Mesenchymal stem cell (in vitro differentiated cells and primary cell): ENCODE measurements at regions not wholly inside any gene's neighbourhood (a gene's known extent, or its start where the extent isn't known, plus 50 kb on each side); places are given as distances from the start of the nearest gene placed in this dataset.

Source experiments
- DNase-seq: peaks from one replicate; pipeline ENCODE4 v3.0.0-alpha.2; 2013
- H2AFZ ChIP-seq: one replicate; pipeline ENCODE4 v1.6.1; 2013; ENCODE audit warnings: low read depth, mild to moderate bottlenecking, control low read depth, inconsistent platforms, low read length, moderate library complexity
- H2AK5ac ChIP-seq: 2 replicates; pipeline ENCODE4 v1.6.1; 2013; ENCODE audit warnings: low read length, moderate library complexity, mild to moderate bottlenecking, inconsistent platforms; ENCODE audit not compliant: severe bottlenecking
- H2BK120ac ChIP-seq: one replicate; pipeline ENCODE4 v1.6.1; 2013; ENCODE audit warnings: low read depth, mild to moderate bottlenecking, inconsistent platforms, low read length, moderate library complexity
- H2BK12ac ChIP-seq, 2 experiments: one replicate each; pipeline ENCODE4 v1.6.1; 2013; ENCODE audit warnings: inconsistent platforms in 2 of 2, low read length in 2 of 2, mild to moderate bottlenecking in 2 of 2, moderate library complexity in 2 of 2, control low read depth in 1 of 2
- H2BK15ac ChIP-seq: one replicate; pipeline ENCODE4 v1.6.1; 2013; ENCODE audit warnings: mild to moderate bottlenecking, low read depth, inconsistent platforms; ENCODE audit not compliant: poor library complexity, severe bottlenecking
- H2BK5ac ChIP-seq: 2 replicates; pipeline ENCODE4 v1.6.1; 2013; ENCODE audit warnings: low read depth, mild to moderate bottlenecking, low read length, control low read depth, inconsistent platforms; ENCODE audit not compliant: poor library complexity, severe bottlenecking
- H3K14ac ChIP-seq, 2 experiments: one replicate each; pipeline ENCODE4 v1.6.1; 2013; ENCODE audit warnings: inconsistent platforms in 2 of 2, low read length in 2 of 2, control low read depth in 1 of 2, mild to moderate bottlenecking in 1 of 2, moderate library complexity in 1 of 2
- H3K18ac ChIP-seq, 2 experiments: one replicate each; pipeline ENCODE4 v1.6.1; 2013; ENCODE audit warnings: inconsistent platforms in 2 of 2, low read length in 2 of 2, control low read depth in 1 of 2, low read depth in 1 of 2, mild to moderate bottlenecking in 1 of 2
- H3K23ac ChIP-seq, 2 experiments: one replicate each; pipeline ENCODE4 v1.6.1; 2013; ENCODE audit warnings: inconsistent platforms in 2 of 2, low read length in 2 of 2, mild to moderate bottlenecking in 2 of 2, moderate library complexity in 2 of 2, control low read depth in 1 of 2
- H3K27ac ChIP-seq: 2 replicates; pipeline ENCODE4 v1.5.1; 2013; ENCODE audit warnings: mild to moderate bottlenecking, moderate library complexity, low read length, control low read depth, inconsistent platforms; ENCODE audit not compliant: poor library complexity, severe bottlenecking
- H3K27me3 ChIP-seq, 2 experiments: 2 replicates each; pipeline versions ENCODE4 v1.6.1 to v1.7.0; 2013; ENCODE audit warnings: low read length in 2 of 2, mild to moderate bottlenecking in 2 of 2, moderate library complexity in 2 of 2, control low read depth in 1 of 2, inconsistent platforms in 1 of 2; ENCODE audit not compliant: control insufficient read depth in 1 of 2, insufficient read depth in 1 of 2
- H3K36me3 ChIP-seq, 2 experiments: 2 replicates each; pipeline versions ENCODE4 v1.6.1 to v1.7.0; 2013; ENCODE audit warnings: low read length in 2 of 2, control low read depth in 1 of 2, inconsistent platforms in 1 of 2, low read depth in 1 of 2, mild to moderate bottlenecking in 1 of 2; ENCODE audit not compliant: insufficient read depth in 2 of 2, control insufficient read depth in 1 of 2
- H3K4ac ChIP-seq, 2 experiments: one replicate each; pipeline ENCODE4 v1.6.1; 2013; ENCODE audit warnings: inconsistent platforms in 2 of 2, low read length in 2 of 2, mild to moderate bottlenecking in 2 of 2, moderate library complexity in 2 of 2, control low read depth in 1 of 2, low read depth in 1 of 2
- H3K4me1 ChIP-seq: 2 replicates; pipeline ENCODE4 v1.6.1; 2013; ENCODE audit warnings: low read depth, low read length, control low read depth; ENCODE audit not compliant: control insufficient read depth, insufficient read depth
- H3K4me2 ChIP-seq: 2 replicates; pipeline ENCODE4 v1.6.1; 2013; ENCODE audit warnings: low read length, mild to moderate bottlenecking, inconsistent platforms; ENCODE audit not compliant: poor library complexity, severe bottlenecking
- H3K4me3 ChIP-seq, 2 experiments: 2 replicates each; pipeline versions ENCODE4 v1.5.1 to v1.7.0; 2013; ENCODE audit warnings: low read length in 2 of 2, mild to moderate bottlenecking in 2 of 2, control low read depth in 1 of 2, low read depth in 1 of 2; ENCODE audit not compliant: insufficient read depth in 1 of 2
- H3K79me1 ChIP-seq: replicated peaks from 2 replicates; pipeline ENCODE4 v1.6.1; 2013; ENCODE audit warnings: mild to moderate bottlenecking, control low read depth, low read length, inconsistent platforms; ENCODE audit not compliant: poor library complexity, severe bottlenecking
- H3K9ac ChIP-seq: 2 replicates; pipeline ENCODE4 v1.7.0; 2013; ENCODE audit warnings: mild to moderate bottlenecking, low read length, moderate library complexity
- H3K9me3 ChIP-seq: 2 replicates; pipeline ENCODE4 v1.7.0; 2013; ENCODE audit warnings: mild to moderate bottlenecking, low read length; ENCODE audit not compliant: control insufficient read depth
- H4K8ac ChIP-seq: one replicate; pipeline ENCODE4 v1.6.1; 2013; ENCODE audit warnings: inconsistent platforms, mild to moderate bottlenecking, low read length, moderate library complexity
- H4K91ac ChIP-seq: one replicate; pipeline ENCODE4 v1.6.1; 2013; ENCODE audit warnings: mild to moderate bottlenecking, low read length, inconsistent platforms
- WGBS: methylation state at CpG from one replicate; pipeline ENCODE4 v1.1.7; 2013; ENCODE audit warnings: mixed read lengths; 5-methylcytosine and 5-hydroxymethylcytosine counted together

DNA sequence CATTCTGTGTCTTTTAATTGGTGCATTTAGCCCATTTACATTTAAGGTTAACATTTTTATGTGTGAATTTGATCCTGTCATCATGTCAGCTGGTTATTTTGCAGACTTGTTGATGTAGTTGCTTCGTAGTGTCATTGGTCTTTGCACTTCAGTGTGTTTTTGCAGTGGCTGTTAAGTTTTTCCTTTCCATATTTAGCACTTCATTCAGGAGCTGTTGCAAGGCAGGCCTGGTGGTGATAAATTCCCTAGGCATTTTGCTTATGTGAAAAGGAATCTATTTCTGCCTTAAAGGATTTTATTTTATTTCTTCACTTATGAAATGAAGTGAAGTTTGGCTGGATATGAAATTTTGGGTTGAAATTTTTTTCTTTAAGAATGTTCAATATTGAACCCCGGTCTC, 70.2 kb upstream of the CD96 start:
- Histone ChIP-seq H3K4me1 (no peaks in the 10 kb centered on the region), H3K79me1 (no peaks in the 10 kb centered on the region), H3K23ac (no peak overlapping the region), H4K8ac (no peak overlapping the region), H3K9me3 (no peaks in the 10 kb centered on the region), H2BK12ac (no peak overlapping the region), H4K91ac (no peak overlapping the region), H3K9ac (no peak overlapping the region), H3K27me3 (no peaks in the 10 kb centered on the region), H2BK120ac (no peak overlapping the region), H3K18ac (no peak overlapping the region), H2AK5ac (no peak overlapping the region), H3K4ac (no peak overlapping the region), H2BK5ac (no peak overlapping the region), H2AFZ (no peak overlapping the region), H2BK15ac (no peak overlapping the region), H3K4me3 (no peak overlapping the region), H3K4me2 (no peak overlapping the region), H3K36me3 (no peaks in the 10 kb centered on the region), H3K27ac (no peak overlapping the region), H3K14ac (no peak overlapping the region)
- DNase-seq, result peak; percentile 13
- 48% methylated on average over 2 of the region's 2 CpGs for WGBS

DNA sequence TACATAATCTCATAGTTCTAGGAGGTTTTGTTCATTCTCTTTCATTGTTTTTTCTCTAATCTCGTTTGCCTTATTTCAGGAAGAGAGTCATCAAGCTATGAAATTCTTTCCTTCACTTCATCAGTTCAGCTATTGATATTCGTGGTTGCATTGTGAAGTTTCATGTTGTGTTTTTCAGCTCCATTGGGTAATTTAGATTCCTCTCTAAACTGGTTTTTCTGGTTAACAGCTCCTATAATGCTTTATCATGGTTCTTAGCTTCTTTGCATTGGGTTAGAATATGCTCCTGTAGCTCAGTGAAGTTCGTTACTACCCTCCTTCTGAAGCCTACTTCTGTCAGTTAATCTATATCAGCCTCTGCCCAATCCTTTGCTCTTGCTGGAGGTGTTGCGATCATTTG, 69.4 kb upstream of the CD96 start:
- H3K9ac ChIP-seq, result no peak overlapping the region
- H3K27me3 ChIP-seq, result no peaks in the 10 kb centered on the region
- H3K4me3 ChIP-seq, result no peak overlapping the region
- H4K91ac ChIP-seq, result no peak overlapping the region
- no peaks in the 10 kb centered on the region for H3K36me3 ChIP-seq
- no peak overlapping the region for H3K27ac ChIP-seq
- no peak for DNase-seq
- H3K18ac ChIP-seq, result no peak overlapping the region
- H2BK120ac ChIP-seq, result no peak overlapping the region
- no peak overlapping the region for H3K14ac ChIP-seq
- no peak overlapping the region for H4K8ac ChIP-seq
- H3K9me3 ChIP-seq, result no peaks in the 10 kb centered on the region
- H2BK5ac ChIP-seq, result no peak overlapping the region
- no peak overlapping the region for H2AFZ ChIP-seq
- H2AK5ac ChIP-seq, result no peak overlapping the region
- no peak overlapping the region for H2BK15ac ChIP-seq
- 100% methylated on average over 1 of the region's 4 CpGs for WGBS
- H3K4me1 ChIP-seq, result no peaks in the 10 kb centered on the region
- no peaks in the 10 kb centered on the region for H3K79me1 ChIP-seq
- no peak overlapping the region for H2BK12ac ChIP-seq
- no peak overlapping the region for H3K4me2 ChIP-seq
- H3K4ac ChIP-seq, result no peak overlapping the region
- H3K23ac ChIP-seq, result no peak overlapping the region

- Histone ChIP-seq H2BK15ac (no peak overlapping the region), H3K9me3 (no peaks in the 10 kb centered on the region), H3K27me3 (no peaks in the 10 kb centered on the region), H3K4ac (no peak overlapping the region), H4K91ac (no peak overlapping the region), H2AFZ (no peak overlapping the region), H3K4me3 (no peak overlapping the region), H3K9ac (no peak overlapping the region), H2BK12ac (no peak overlapping the region), H3K27ac (no peak overlapping the region), H2BK5ac (no peak overlapping the region), H3K36me3 (no peaks in the 10 kb centered on the region), H3K79me1 (no peaks in the 10 kb centered on the region), H3K4me1 (no peaks in the 10 kb centered on the region), H2AK5ac (no peak overlapping the region), H4K8ac (no peak overlapping the region), H3K4me2 (no peak overlapping the region), H3K23ac (no peak overlapping the region), H2BK120ac (no peak overlapping the region), H3K18ac (no peak overlapping the region), H3K14ac (no peak overlapping the region)
- no peak for DNase-seq
- WGBS, result 84% methylated on average over 2 of the region's 2 CpGs
Measured at GRCh38 chr3:111473550-111473949, 68.4 kb upstream of the CD96 start.

- Histone ChIP-seq H2AK5ac (no peak overlapping the region), H3K27ac (no peak overlapping the region), H4K91ac (no peak overlapping the region), H2AFZ (no peak overlapping the region), H3K14ac (no peak overlapping the region), H2BK15ac (no peak overlapping the region), H4K8ac (no peak overlapping the region), H3K4me1 (no peaks in the 10 kb centered on the region), H3K4me2 (no peak overlapping the region), H3K27me3 (no peaks in the 10 kb centered on the region), H3K23ac (no peak overlapping the region), H3K9ac (no peak overlapping the region), H3K79me1 (no peaks in the 10 kb centered on the region), H2BK120ac (no peak overlapping the region), H3K9me3 (peaks cover 4% of the 10 kb centered on the region), H3K4me3 (no peak overlapping the region), H3K4ac (no peak overlapping the region), H3K36me3 (no peaks in the 10 kb centered on the region), H3K18ac (no peak overlapping the region), H2BK12ac (no peak overlapping the region), H2BK5ac (no peak overlapping the region)
- no peak for DNase-seq
- 61% methylated on average over 2 of the region's 3 CpGs for WGBS
Measured at GRCh38 chr3:111476701-111477100, 65.3 kb upstream of the CD96 start.
